ENCODE measurements at regions not wholly inside any gene's neighbourhood (a gene's known extent, or its start where the extent isn't known, plus 50 kb on each side); places are given as distances from the start of the nearest gene placed in this dataset.

DNA sequence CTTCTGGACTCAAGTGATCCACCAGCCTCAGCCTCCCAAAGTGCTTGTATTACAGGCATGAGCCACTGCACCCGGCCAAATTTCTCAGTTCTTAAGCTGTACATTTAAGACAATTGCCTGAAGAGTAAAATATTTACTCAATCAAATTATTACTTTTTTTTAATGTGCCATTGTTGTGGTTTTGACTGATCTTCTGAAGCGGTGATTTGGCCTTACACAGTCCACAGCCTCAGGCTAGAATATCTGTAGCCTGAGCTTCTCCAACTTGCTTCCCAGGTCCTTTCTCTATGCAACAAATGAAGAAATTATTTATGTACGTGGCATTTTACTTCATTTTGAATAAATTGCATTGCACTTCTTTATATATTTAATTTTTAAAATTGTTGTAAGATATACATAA is 281.3 kb downstream of the KLF5 start:
- no peak overlapping the region for H3K4me3 Mint-ChIP-seq
- CTCF ChIA-PET: no interaction called here

DNA sequence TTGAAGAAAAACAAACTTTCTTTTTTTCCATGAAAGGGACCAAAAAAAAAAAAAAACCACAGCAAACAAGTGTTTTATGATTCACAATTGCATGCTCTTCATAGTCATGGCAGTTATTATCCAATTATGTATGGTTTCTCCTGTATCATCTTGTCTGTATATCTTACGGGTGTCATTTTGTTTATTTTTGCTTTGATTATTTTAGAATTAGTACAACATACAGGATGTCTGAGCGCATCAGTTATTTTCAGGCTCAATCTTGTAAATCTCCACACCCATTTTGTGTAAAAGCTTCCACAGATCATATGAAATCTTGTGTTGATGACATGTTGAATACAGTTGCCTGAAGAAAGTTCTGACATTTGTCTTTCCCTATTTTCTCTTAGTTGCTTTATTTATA is 280.3 kb downstream of the KLF5 start:
- POLR2A ChIA-PET: no interaction called here

More for the DNA sequence above, 281.3 kb downstream of the KLF5 start:
- H3K27ac Mint-ChIP-seq: no peak overlapping the region
- no peaks in the 10 kb centered on the region for H3K4me1 Mint-ChIP-seq
- DNase-seq: no peak
- H3K9me3 Mint-ChIP-seq: no peaks in the 10 kb centered on the region
- no peaks in the 10 kb centered on the region for H3K36me3 Mint-ChIP-seq (ENCODE audit: low read depth)
- POLR2A ChIA-PET: no interaction called here
- no peaks in the 10 kb centered on the region for H3K27me3 Mint-ChIP-seq

GRCh38 chr13:73338389-73338788 is 279.6 kb downstream of the KLF5 start:
- Mint-ChIP-seq H3K27me3 (no peaks in the 10 kb centered on the region), H3K4me3 (no peak overlapping the region), H3K4me1 (no peaks in the 10 kb centered on the region), H3K9me3 (no peaks in the 10 kb centered on the region), H3K36me3 (ENCODE audit: low read depth) (no peaks in the 10 kb centered on the region), H3K27ac (no peak overlapping the region)
- ChIA-PET CTCF (interaction anchor here (0.7 kb wide), 1 partner anchor 1029 kb away, joined by 3 read pairs; no protein-coding TSS in a partner anchor), POLR2A (no interaction called here)
- DNase-seq: no peak

More for the DNA sequence above, 280.3 kb downstream of the KLF5 start:
- CTCF ChIA-PET: no interaction called here
- no peaks in the 10 kb centered on the region for H3K36me3 Mint-ChIP-seq (ENCODE audit: low read depth)
- H3K9me3 Mint-ChIP-seq: no peaks in the 10 kb centered on the region
- no peak overlapping the region for H3K27ac Mint-ChIP-seq
- H3K4me1 Mint-ChIP-seq: no peaks in the 10 kb centered on the region
- DNase-seq: no peak
- H3K27me3 Mint-ChIP-seq: no peaks in the 10 kb centered on the region
- H3K4me3 Mint-ChIP-seq: no peak overlapping the region

GRCh38 chr13:73337532-73337931 is 278.7 kb downstream of the KLF5 start:
- H3K4me1 Mint-ChIP-seq: no peaks in the 10 kb centered on the region
- ChIA-PET POLR2A (no interaction called here), CTCF (no interaction called here)
- no peak overlapping the region for H3K27ac Mint-ChIP-seq
- DNase-seq: no peak
- no peaks in the 10 kb centered on the region for H3K27me3 Mint-ChIP-seq
- no peaks in the 10 kb centered on the region for H3K9me3 Mint-ChIP-seq
- H3K36me3 Mint-ChIP-seq (ENCODE audit: low read depth): no peaks in the 10 kb centered on the region
- H3K4me3 Mint-ChIP-seq: no peak overlapping the region

GRCh38 chr13:73336773-73337172 is 278.0 kb downstream of the KLF5 start:
- DNase-seq: no peak
- no peak overlapping the region for H3K4me3 Mint-ChIP-seq
- H3K9me3 Mint-ChIP-seq: no peaks in the 10 kb centered on the region
- H3K27ac Mint-ChIP-seq: no peak overlapping the region
- ChIA-PET CTCF (no interaction called here), POLR2A (no interaction called here)
- H3K36me3 Mint-ChIP-seq (ENCODE audit: low read depth): no peaks in the 10 kb centered on the region
- H3K4me1 Mint-ChIP-seq: no peaks in the 10 kb centered on the region
- H3K27me3 Mint-ChIP-seq: no peaks in the 10 kb centered on the region

GRCh38 chr13:73335944-73336343 is 277.1 kb downstream of the KLF5 start:
- H3K9me3 Mint-ChIP-seq: no peaks in the 10 kb centered on the region
- no peak overlapping the region for H3K27ac Mint-ChIP-seq
- no peaks in the 10 kb centered on the region for H3K36me3 Mint-ChIP-seq (ENCODE audit: low read depth)
- ChIA-PET POLR2A (no interaction called here), CTCF (no interaction called here)
- no peaks in the 10 kb centered on the region for H3K27me3 Mint-ChIP-seq
- DNase-seq: no peak
- H3K4me3 Mint-ChIP-seq: no peak overlapping the region
- H3K4me1 Mint-ChIP-seq: no peaks in the 10 kb centered on the region

DNA sequence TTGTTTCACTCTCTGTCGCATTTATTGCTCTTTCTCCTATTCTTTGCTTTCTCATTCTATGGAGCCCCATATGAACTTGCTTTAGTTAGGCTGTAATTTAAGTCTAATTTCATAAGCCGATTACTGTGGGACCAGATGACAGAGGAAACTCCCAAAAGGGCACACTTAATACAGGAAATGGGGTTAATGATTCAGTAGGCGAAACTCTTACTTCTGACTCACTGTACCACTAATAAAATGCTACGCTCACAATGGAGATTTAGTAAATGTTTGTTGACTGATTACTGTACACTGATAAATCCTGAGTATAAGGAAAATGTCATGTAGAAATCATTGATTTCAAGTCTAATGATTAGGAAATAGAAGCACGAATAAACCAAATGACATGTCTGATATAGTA is 276.4 kb downstream of the KLF5 start:
- Mint-ChIP-seq H3K9me3 (no peaks in the 10 kb centered on the region), H3K27ac (no peak overlapping the region), H3K27me3 (no peaks in the 10 kb centered on the region), H3K4me1 (no peaks in the 10 kb centered on the region), H3K36me3 (ENCODE audit: low read depth) (no peaks in the 10 kb centered on the region), H3K4me3 (no peak overlapping the region)
- POLR2A ChIA-PET: no interaction called here
- no peak for DNase-seq
- CTCF ChIA-PET: no interaction called here

DNA sequence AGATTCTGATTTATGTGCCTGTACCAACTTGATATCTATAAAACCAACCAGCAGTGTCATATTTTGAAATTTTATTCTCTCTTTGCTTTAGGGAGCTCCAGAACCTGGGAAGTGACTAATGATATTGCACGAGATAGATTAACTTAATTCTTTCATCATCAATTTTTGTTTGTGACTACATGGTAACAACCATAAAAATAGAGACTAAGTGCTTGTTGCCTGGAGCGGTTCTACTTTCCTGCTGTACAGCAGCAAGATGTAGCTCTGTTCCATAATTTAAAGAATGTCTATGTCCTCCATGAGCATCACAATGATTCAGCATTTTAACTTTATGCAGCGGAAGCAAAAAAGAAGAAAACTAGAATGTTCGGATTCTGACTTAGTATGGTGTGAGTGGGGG is 275.6 kb downstream of the KLF5 start:
- Mint-ChIP-seq H3K4me3 (no peak overlapping the region), H3K27me3 (no peaks in the 10 kb centered on the region), H3K9me3 (no peaks in the 10 kb centered on the region), H3K4me1 (no peaks in the 10 kb centered on the region), H3K27ac (no peak overlapping the region), H3K36me3 (ENCODE audit: low read depth) (no peaks in the 10 kb centered on the region)
- ChIA-PET CTCF (no interaction called here), POLR2A (no interaction called here)
- no peak for DNase-seq

GRCh38 chr13:73331556-73331955 is 272.8 kb downstream of the KLF5 start:
- Mint-ChIP-seq H3K36me3 (ENCODE audit: low read depth) (no peaks in the 10 kb centered on the region), H3K27ac (no peak overlapping the region), H3K4me3 (no peak overlapping the region), H3K9me3 (no peaks in the 10 kb centered on the region), H3K27me3 (no peaks in the 10 kb centered on the region), H3K4me1 (no peaks in the 10 kb centered on the region)
- no peak for DNase-seq
- CTCF ChIA-PET: no interaction called here
- POLR2A ChIA-PET: no interaction called here

DNA sequence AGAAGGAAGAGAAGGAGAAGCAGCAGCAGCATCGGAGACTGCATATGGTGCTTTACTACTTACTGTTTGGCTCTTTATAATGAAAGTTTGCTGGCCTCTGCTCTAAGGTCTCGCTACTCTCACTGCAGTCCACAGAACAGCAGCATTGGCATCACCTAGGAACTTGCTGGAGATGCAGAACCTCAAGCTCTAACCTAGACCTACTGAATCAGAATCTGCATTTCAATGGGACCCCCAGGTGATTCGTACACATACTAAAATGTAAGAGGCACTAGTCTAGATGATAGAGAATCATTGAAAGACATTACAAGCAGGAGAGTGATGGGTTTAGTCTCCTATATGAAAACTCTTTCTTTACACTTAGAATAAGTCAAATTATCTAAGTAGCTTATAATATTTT is 270.6 kb downstream of the KLF5 start:
- ChIA-PET CTCF (no interaction called here), POLR2A (no interaction called here)
- H3K9me3 Mint-ChIP-seq: no peaks in the 10 kb centered on the region
- no peak overlapping the region for H3K27ac Mint-ChIP-seq
- H3K4me1 Mint-ChIP-seq: no peaks in the 10 kb centered on the region
- H3K4me3 Mint-ChIP-seq: no peak overlapping the region
- no peak for DNase-seq
- no peaks in the 10 kb centered on the region for H3K36me3 Mint-ChIP-seq (ENCODE audit: low read depth)
- H3K27me3 Mint-ChIP-seq: no peaks in the 10 kb centered on the region

DNA sequence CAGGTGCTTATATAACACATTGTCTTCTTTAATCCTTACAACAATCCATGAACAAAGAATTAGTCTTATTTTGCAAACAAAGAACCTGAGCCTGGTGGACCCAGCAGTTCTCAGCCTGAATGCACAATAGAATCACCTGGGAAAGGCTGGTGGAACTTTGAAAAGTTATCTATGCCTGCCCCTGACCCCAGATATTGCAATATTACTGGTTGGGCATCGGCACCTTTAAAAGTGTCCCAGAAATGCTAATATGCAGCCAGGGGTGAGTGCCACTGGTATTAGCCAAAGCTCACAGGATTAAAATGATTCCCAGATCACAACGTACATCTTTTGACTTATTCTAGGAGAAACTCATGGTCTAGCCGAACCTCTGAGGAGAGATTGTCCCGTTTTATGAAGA is 268.8 kb downstream of the KLF5 start:
- no peak overlapping the region for H3K27ac Mint-ChIP-seq
- CTCF ChIA-PET: no interaction called here
- no peaks in the 10 kb centered on the region for H3K4me1 Mint-ChIP-seq
- POLR2A ChIA-PET: no interaction called here
- H3K4me3 Mint-ChIP-seq: no peak overlapping the region
- no peaks in the 10 kb centered on the region for H3K36me3 Mint-ChIP-seq (ENCODE audit: low read depth)
- no peak for DNase-seq
- no peaks in the 10 kb centered on the region for H3K27me3 Mint-ChIP-seq
- H3K9me3 Mint-ChIP-seq: no peaks in the 10 kb centered on the region

- Mint-ChIP-seq H3K4me3 (no peak overlapping the region), H3K36me3 (ENCODE audit: low read depth) (no peaks in the 10 kb centered on the region), H3K9me3 (no peaks in the 10 kb centered on the region), H3K4me1 (no peaks in the 10 kb centered on the region), H3K27me3 (no peaks in the 10 kb centered on the region), H3K27ac (no peak overlapping the region)
- ChIA-PET POLR2A (no interaction called here), CTCF (no interaction called here)
- no peak for DNase-seq
Observed at GRCh38 chr13:73325723-73326558, 267.1 kb downstream of the KLF5 start.

DNA sequence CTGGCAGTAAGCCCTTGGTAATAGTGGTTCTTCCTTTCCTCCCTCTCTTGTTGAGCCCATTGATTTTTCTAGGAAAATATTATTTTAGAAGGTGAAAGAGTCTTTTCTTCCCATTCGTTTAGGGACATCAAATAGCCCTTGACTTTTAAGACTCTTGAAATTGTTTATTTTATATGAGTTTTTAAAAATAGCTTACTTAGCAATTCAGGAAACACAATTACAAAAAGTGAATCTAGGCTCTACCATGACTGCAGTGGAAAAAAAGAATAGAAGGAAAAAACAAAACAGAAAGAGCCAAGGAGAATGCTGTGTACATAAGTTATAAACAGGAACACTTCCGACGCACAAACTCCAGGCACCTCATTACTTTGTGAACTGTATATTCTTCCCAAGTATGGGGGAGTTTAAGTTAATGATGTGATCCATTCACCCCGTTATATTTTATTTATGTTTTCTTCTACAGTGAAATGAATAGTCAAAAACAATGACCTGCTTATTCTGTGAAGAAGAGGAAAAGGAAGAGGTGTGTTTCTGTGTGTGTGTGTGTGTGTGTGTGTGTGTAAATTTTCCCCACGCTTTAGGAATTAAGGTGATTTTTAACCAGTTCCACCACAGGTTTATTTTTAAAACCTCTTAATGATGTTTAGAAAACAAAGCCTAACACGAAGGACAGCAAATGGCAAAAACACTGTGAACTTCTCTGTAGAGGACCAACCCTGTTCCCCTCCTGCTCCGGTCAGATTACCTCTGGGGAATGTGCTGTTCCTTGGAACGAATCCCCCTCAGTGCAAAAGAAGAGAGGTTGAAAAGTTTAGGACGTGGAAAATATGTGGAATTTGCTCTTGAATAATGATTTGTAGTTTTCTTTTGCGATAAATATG is 266.3 kb downstream of the KLF5 start:
- H3K4me1 Mint-ChIP-seq: no peaks in the 10 kb centered on the region
- H3K4me3 Mint-ChIP-seq: no peak overlapping the region
- no peak for DNase-seq
- no peaks in the 10 kb centered on the region for H3K27me3 Mint-ChIP-seq
- H3K9me3 Mint-ChIP-seq: no peaks in the 10 kb centered on the region
- ChIA-PET POLR2A (no interaction called here), CTCF (no interaction called here)
- no peaks in the 10 kb centered on the region for H3K36me3 Mint-ChIP-seq (ENCODE audit: low read depth)
- H3K27ac Mint-ChIP-seq: no peak overlapping the region

GRCh38 chr13:73323615-73324014 is 264.8 kb downstream of the KLF5 start:
- H3K27ac Mint-ChIP-seq: no peak overlapping the region
- no peaks in the 10 kb centered on the region for H3K27me3 Mint-ChIP-seq
- ChIA-PET CTCF (no interaction called here), POLR2A (no interaction called here)
- H3K9me3 Mint-ChIP-seq: no peaks in the 10 kb centered on the region
- no peak overlapping the region for H3K4me3 Mint-ChIP-seq
- no peak for DNase-seq
- H3K4me1 Mint-ChIP-seq: no peaks in the 10 kb centered on the region
- no peaks in the 10 kb centered on the region for H3K36me3 Mint-ChIP-seq (ENCODE audit: low read depth)

All from activated CD4-positive, alpha-beta T cell treated with anti-CD3 and anti-CD28 coated beads, Interleukin-2, amount 10 ng/mL, durations not matched to agents 7 days and 5 days (primary cell).